ENCODE measurements at regions not wholly inside any gene's neighbourhood (a gene's known extent, or its start where the extent isn't known, plus 50 kb on each side); places are given as distances from the start of the nearest gene placed in this dataset.

GRCh38 chr5:125261505-125262250 is 515.2 kb upstream of the ZNF608 start:
- DNase-seq (ENCODE audit: extremely low read depth, low read depth), result no peak
- TF ChIP-seq, protein P1, sequence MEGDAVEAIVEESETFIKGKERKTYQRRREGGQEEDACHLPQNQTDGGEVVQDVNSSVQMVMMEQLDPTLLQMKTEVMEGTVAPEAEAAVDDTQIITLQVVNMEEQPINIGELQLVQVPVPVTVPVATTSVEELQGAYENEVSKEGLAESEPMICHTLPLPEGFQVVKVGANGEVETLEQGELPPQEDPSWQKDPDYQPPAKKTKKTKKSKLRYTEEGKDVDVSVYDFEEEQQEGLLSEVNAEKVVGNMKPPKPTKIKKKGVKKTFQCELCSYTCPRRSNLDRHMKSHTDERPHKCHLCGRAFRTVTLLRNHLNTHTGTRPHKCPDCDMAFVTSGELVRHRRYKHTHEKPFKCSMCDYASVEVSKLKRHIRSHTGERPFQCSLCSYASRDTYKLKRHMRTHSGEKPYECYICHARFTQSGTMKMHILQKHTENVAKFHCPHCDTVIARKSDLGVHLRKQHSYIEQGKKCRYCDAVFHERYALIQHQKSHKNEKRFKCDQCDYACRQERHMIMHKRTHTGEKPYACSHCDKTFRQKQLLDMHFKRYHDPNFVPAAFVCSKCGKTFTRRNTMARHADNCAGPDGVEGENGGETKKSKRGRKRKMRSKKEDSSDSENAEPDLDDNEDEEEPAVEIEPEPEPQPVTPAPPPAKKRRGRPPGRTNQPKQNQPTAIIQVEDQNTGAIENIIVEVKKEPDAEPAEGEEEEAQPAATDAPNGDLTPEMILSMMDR (IDR thresholded peaks at IDR 0.05; ENCODE audit: low read depth, low read length), result no peak

- DNase-seq (ENCODE audit: extremely low read depth, low read depth), result no peak
These were observed 516.3 kb upstream of the ZNF608 start for GRCh38 chr5:125262782-125263181.

DNA sequence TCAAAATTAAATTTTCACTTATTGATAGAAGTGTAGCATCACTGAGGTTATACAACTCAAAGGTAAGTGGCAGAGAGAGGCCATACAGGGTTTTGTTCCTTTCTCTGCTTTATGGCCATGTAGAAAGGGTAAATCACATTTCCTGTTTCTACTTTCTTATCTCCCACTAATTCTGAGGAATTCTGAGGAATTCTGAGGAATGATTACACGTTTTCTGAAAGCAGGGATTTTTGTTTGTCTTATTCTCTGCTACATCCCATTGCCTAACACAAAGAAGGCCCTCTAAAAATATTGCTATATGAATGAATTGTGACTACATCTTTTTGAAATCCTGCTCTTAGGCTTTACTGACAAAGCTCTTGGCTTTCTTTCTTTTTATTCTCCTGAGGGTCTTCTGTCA is 516.9 kb upstream of the ZNF608 start:
- TF ChIP-seq, protein P1 (IDR thresholded peaks at IDR 0.05; ENCODE audit: low read depth, low read length), result no peak
- no peak for DNase-seq (ENCODE audit: extremely low read depth, low read depth)

More at GRCh38 chr5:125262782-125263181, 516.3 kb upstream of the ZNF608 start:
- TF ChIP-seq, protein P1 (IDR thresholded peaks at IDR 0.05; ENCODE audit: low read depth, low read length), result no peak

GRCh38 chr5:125266106-125266505 is 519.7 kb upstream of the ZNF608 start:
- no peak for DNase-seq (ENCODE audit: extremely low read depth, low read depth)
- TF ChIP-seq, protein P1 (IDR thresholded peaks at IDR 0.05; ENCODE audit: low read depth, low read length), result no peak

DNA sequence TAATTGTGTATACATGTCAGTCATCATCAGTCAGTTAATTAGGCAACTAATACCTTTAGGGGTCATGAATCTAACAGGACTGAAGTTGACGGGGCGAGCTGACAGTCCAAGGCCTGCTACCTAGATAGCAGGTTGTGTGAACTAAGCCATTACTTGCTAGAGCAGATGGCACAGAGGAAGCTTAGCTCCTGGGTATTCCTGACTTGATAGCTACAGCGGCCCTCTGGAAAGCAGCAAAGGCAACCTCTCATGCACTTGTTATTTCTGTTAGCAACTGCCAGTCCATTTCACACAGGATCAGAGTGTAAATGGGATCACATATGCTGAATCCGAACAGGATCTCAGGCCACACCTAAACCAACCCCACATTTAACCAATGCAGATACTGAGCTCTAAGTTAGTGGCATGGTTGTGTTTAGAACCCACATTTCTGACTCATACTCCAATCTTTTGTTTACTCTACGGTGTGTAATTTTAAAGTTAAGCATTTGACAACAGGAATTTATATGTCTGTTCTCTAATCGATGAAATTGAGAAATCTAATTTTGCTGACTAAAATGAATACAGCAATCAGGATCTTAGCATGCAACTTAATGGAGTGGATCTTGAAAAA is 521.3 kb upstream of the ZNF608 start:
- TF ChIP-seq, protein P1 (IDR thresholded peaks at IDR 0.05; ENCODE audit: low read depth, low read length), result no peak
- no peak for DNase-seq (ENCODE audit: extremely low read depth, low read depth)

GRCh38 chr5:125269926-125270325 is 523.5 kb upstream of the ZNF608 start:
- TF ChIP-seq, protein P1 (IDR thresholded peaks at IDR 0.05; ENCODE audit: low read depth, low read length), result no peak
- DNase-seq (ENCODE audit: extremely low read depth, low read depth), result no peak

DNA sequence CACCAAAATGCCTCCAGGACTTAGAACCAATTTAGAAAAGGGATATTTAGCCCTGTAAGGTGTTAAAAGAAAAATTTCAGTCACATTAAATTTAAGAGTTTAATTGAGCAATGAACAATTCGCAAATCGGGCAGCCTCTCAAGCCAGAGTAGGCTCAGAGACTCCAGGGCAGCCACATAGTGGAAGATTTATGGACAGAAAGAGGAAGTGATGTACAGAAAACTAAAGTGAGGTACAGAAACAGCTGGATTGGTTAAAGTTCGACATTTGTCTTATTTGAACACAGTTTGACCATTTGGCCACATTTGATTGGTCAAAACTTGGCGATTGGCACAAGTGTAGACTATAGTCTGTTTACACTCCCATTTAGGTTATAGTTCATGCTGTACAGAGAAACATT is 525.9 kb upstream of the ZNF608 start:
- DNase-seq (ENCODE audit: extremely low read depth, low read depth), result no peak
- TF ChIP-seq, protein P1 (IDR thresholded peaks at IDR 0.05; ENCODE audit: low read depth, low read length), result no peak

Data from AG09319 (cell line).